Aorta (tissue), 5 donors: ENCODE measurements at regions not wholly inside any gene's neighbourhood (a gene's known extent, or its start where the extent isn't known, plus 50 kb on each side); places are given as distances from the start of the nearest gene placed in this dataset.

Experiments used
- ATAC-seq: fragments of 200-7000 bp; cut with Tn5 transposase; one replicate; pipeline ENCODE4 v1.9.1; 2022; ENCODE audit warnings: moderate library complexity; ENCODE audit not compliant: low FRiP score
- DNase-seq, 2 donors: peaks; one replicate each; pipeline ENCODE4 v3.0.0-alpha.2; 2020
- H3K27ac ChIP-seq, 2 donors: one replicate each; pipeline ENCODE4 v1.5.1; 2013; ENCODE audit warnings: low read length in 2 of 2, mild to moderate bottlenecking in 2 of 2, moderate library complexity in 2 of 2, control low read depth in 1 of 2, inconsistent platforms in 1 of 2, low read depth in 1 of 2
- H3K27me3 ChIP-seq, 2 donors: one replicate each; pipeline ENCODE4 v1.6.1; 2013; ENCODE audit warnings: control low read depth in 1 of 2, low read length in 1 of 2, mild to moderate bottlenecking in 1 of 2, moderate library complexity in 1 of 2; ENCODE audit not compliant: insufficient read depth in 2 of 2, control insufficient read depth in 1 of 2
- H3K36me3 ChIP-seq, 2 donors: one replicate each; pipeline ENCODE4 v1.6.1; 2013; ENCODE audit warnings: control low read depth in 1 of 2, low read length in 1 of 2, mild to moderate bottlenecking in 1 of 2; ENCODE audit not compliant: insufficient read depth in 2 of 2, control insufficient read depth in 1 of 2
- H3K4me1 ChIP-seq, 2 donors: one replicate each; pipeline ENCODE4 v1.6.1; 2013; ENCODE audit warnings: low read length in 2 of 2, control low read depth in 1 of 2, mild to moderate bottlenecking in 1 of 2, moderate library complexity in 1 of 2; ENCODE audit not compliant: insufficient read depth in 2 of 2, control insufficient read depth in 1 of 2
- H3K4me3 ChIP-seq, 2 donors: one replicate each; pipeline ENCODE4 v1.5.1; 2013; ENCODE audit warnings: low read length in 2 of 2, control low read depth in 1 of 2, mild to moderate bottlenecking in 1 of 2
- H3K9me3 ChIP-seq: one replicate; pipeline ENCODE4 v1.6.1; 2013; ENCODE audit warnings: mild to moderate bottlenecking, low read length; ENCODE audit not compliant: control insufficient read depth
- WGBS, 2 donors: extraction: QIAGEN DNeasy Blood & Tissue Kit; methylation state at CpG; one replicate each; pipeline ENCODE4 v1.1.7; 2013; 5-methylcytosine and 5-hydroxymethylcytosine counted together
- intact Hi-C, 2 donors: fragments of 100-400 bp; cut with DNase I; formaldehyde crosslinking; loops; one replicate each; pipeline versions ENCODE4 v1.14.2 to v1.15.0; 2022
- donor health status: healthy with polysubstance abuse.
- donor health status: Bipolar disorder and iron deficiency.
- donor health status: DM: no; HTN: no; CAD: no.
- donor health status: DM: no; HTN: no; CAD: no.
- donor health status: DM: yes; HTN: yes; CAD: no.

GRCh38 chr6:156583083-156583482 lies 194.1 kb upstream of the ARID1B start:
- DNase-seq (no peak), ATAC-seq (no peak)

GRCh38 chr6:156582509-156582992 lies 194.6 kb upstream of the ARID1B start:
- Histone ChIP-seq H3K4me1 (no peaks in the 10 kb centered on the region), H3K36me3 (no peaks in the 10 kb centered on the region), H3K9me3 (peaks cover 6% of the 10 kb centered on the region), H3K4me3 (no peak overlapping the region), H3K27me3 (no peaks in the 10 kb centered on the region), H3K27ac (no peak overlapping the region)
- intact Hi-C loops, result no loop called here
- WGBS, 2 donors, result 71% methylated on average over 7 of the region's 7 CpGs
- ATAC-seq (no peak), DNase-seq (no peak)

More at GRCh38 chr6:156583083-156583482, 194.1 kb upstream of the ARID1B start:
- Histone ChIP-seq H3K4me3 (no peak overlapping the region), H3K27me3 (no peaks in the 10 kb centered on the region), H3K27ac (no peak overlapping the region), H3K36me3 (no peaks in the 10 kb centered on the region), H3K4me1 (no peaks in the 10 kb centered on the region), H3K9me3 (peaks cover 6% of the 10 kb centered on the region)
- intact Hi-C loops, result no loop called here
- WGBS, 2 donors, result 53 to 70% methylated on average over 6 of the region's 6 CpGs

GRCh38 chr6:156579564-156579963 lies 197.6 kb upstream of the ARID1B start:
- ATAC-seq (no peak), DNase-seq (no peak)
- Histone ChIP-seq H3K27ac (no peak overlapping the region), H3K4me3 (no peak overlapping the region), H3K36me3 (no peaks in the 10 kb centered on the region), H3K4me1 (no peaks in the 10 kb centered on the region), H3K27me3 (no peaks in the 10 kb centered on the region), H3K9me3 (peaks cover 9% of the 10 kb centered on the region)
- intact Hi-C loops, result no loop called here

- peaks cover 9% of the 10 kb centered on the region for H3K9me3 ChIP-seq
- H3K4me1 ChIP-seq, result no peaks in the 10 kb centered on the region
- no peaks in the 10 kb centered on the region for H3K27me3 ChIP-seq
Observed at GRCh38 chr6:156577749-156578148, 199.4 kb upstream of the ARID1B start.

GRCh38 chr6:156575361-156575760 lies 201.8 kb upstream of the ARID1B start:
- intact Hi-C loops, result no loop called here
- ATAC-seq, result no peak

More at GRCh38 chr6:156577749-156578148, 199.4 kb upstream of the ARID1B start:
- Histone ChIP-seq H3K4me3 (no peak overlapping the region), H3K36me3 (no peaks in the 10 kb centered on the region), H3K27ac (no peak overlapping the region)
- WGBS, 2 donors, result 93 to 97% methylated on average over 1 of the region's 1 CpG
- intact Hi-C loops, result no loop called here
- ATAC-seq (no peak), DNase-seq (no peak)

GRCh38 chr6:156564807-156565149 lies 212.4 kb upstream of the ARID1B start:
- 75 to 81% methylated on average over 10 of the region's 10 CpGs for WGBS, 2 donors

More at GRCh38 chr6:156575361-156575760, 201.8 kb upstream of the ARID1B start:
- Histone ChIP-seq H3K9me3 (peaks cover 9% of the 10 kb centered on the region), H3K27me3 (no peaks in the 10 kb centered on the region), H3K27ac (no peak overlapping the region), H3K4me1 (no peaks in the 10 kb centered on the region), H3K36me3 (no peaks in the 10 kb centered on the region), H3K4me3 (no peak overlapping the region)
- no peak for DNase-seq

GRCh38 chr6:156564127-156564806 lies 212.9 kb upstream of the ARID1B start:
- no peaks in the 10 kb centered on the region for H3K36me3 ChIP-seq
- DNase-seq, result peak; percentile 83 to 93
- intact Hi-C loops, result loop anchor here (5.0 to 10.0 kb wide), 7 partner anchors 121 to 1239 kb away; partner anchors contain the start of gene ARID1B (in 2 of the 2)
- no peaks in the 10 kb centered on the region for H3K4me1 ChIP-seq
- peaks cover 0 to 2% of the 10 kb centered on the region in 2 donors for H3K27me3 ChIP-seq
- ATAC-seq, result peak; percentile 93
- WGBS, 2 donors, result 4 to 5% methylated on average over 14 of the region's 14 CpGs
- H3K4me3 ChIP-seq, result no peak overlapping the region
- peaks cover 1% of the 10 kb centered on the region for H3K9me3 ChIP-seq
- H3K27ac ChIP-seq, result no peak overlapping the region

More at GRCh38 chr6:156564807-156565149, 212.4 kb upstream of the ARID1B start:
- Histone ChIP-seq H3K27ac (no peak overlapping the region), H3K9me3 (peaks cover 1% of the 10 kb centered on the region), H3K36me3 (no peaks in the 10 kb centered on the region), H3K4me1 (no peaks in the 10 kb centered on the region), H3K4me3 (no peak overlapping the region), H3K27me3 (peaks cover 0 to 2% of the 10 kb centered on the region in 2 donors)
- DNase-seq (no peak), ATAC-seq (no peak)
- intact Hi-C loops, result loop anchor here (5.0 to 10.0 kb wide), 7 partner anchors 120 to 1240 kb away; partner anchors contain the start of gene ARID1B (in 2 of the 2)

GRCh38 chr6:156563714-156564113 lies 213.5 kb upstream of the ARID1B start:
- no peak overlapping the region for H3K4me3 ChIP-seq
- intact Hi-C loops, result loop anchor here (5.0 to 10.0 kb wide), 7 partner anchors 121 to 1239 kb away; partner anchors contain the start of gene ARID1B (in 2 of the 2)
- H3K27ac ChIP-seq, result no peak overlapping the region
- H3K36me3 ChIP-seq, result no peaks in the 10 kb centered on the region
- ATAC-seq, result no peak
- H3K4me1 ChIP-seq, result no peaks in the 10 kb centered on the region
- DNase-seq, result no peak
- 71 to 73% methylated on average over 9 of the region's 9 CpGs for WGBS, 2 donors
- H3K9me3 ChIP-seq, result peaks cover 1% of the 10 kb centered on the region
- peaks cover 0 to 2% of the 10 kb centered on the region in 2 donors for H3K27me3 ChIP-seq

- DNase-seq (no peak), ATAC-seq (no peak)
- intact Hi-C loops, result loop anchor here (5.0 to 10.0 kb wide), 7 partner anchors 122 to 1238 kb away; partner anchors contain the start of gene ARID1B (in 2 of the 2)
- Histone ChIP-seq H3K27me3 (no peaks in the 10 kb centered on the region), H3K27ac (no peak overlapping the region), H3K4me3 (no peak overlapping the region), H3K36me3 (no peaks in the 10 kb centered on the region), H3K9me3 (peaks cover 1% of the 10 kb centered on the region), H3K4me1 (no peaks in the 10 kb centered on the region)
- WGBS, 2 donors, result 87 to 96% methylated on average over 9 of the region's 9 CpGs
Observed at GRCh38 chr6:156562636-156563035, 214.5 kb upstream of the ARID1B start.
